Lower lobe of right lung (tissue), 2 donors: ENCODE measurements at regions not wholly inside any gene's neighbourhood (a gene's known extent, or its start where the extent isn't known, plus 50 kb on each side); places are given as distances from the start of the nearest gene placed in this dataset.
A peak's percentile ranks its signal among the peaks of the same experiment; 100 is the strongest.

Experiments used
- ATAC-seq, 2 donors: fragments of 200-7000 bp; cut with Tn5 transposase; one replicate each; pipeline ENCODE4 v1.9.1; 2020 to 2022; ENCODE audit warnings: mild to moderate bottlenecking in 2 of 2, moderate library complexity in 2 of 2
- DNase-seq: peaks from one replicate; pipeline ENCODE4 v3.0.0-alpha.2; 2020
- H3K27ac ChIP-seq: fragments of 200-600 bp; one replicate; pipeline ENCODE4 v1.8.0; 2022
- H3K27me3 ChIP-seq: fragments of 200-600 bp; one replicate; pipeline ENCODE4 v1.8.0; 2022; ENCODE audit warnings: low read depth
- H3K36me3 ChIP-seq: fragments of 200-600 bp; one replicate; pipeline ENCODE4 v1.8.0; 2022; ENCODE audit warnings: mild to moderate bottlenecking
- H3K4me1 ChIP-seq: fragments of 200-600 bp; one replicate; pipeline ENCODE4 v1.8.0; 2022
- H3K4me3 ChIP-seq: fragments of 200-600 bp; one replicate; pipeline ENCODE4 v1.8.0; 2022; ENCODE audit warnings: mild to moderate bottlenecking
- H3K9me3 ChIP-seq: fragments of 200-600 bp; one replicate; pipeline ENCODE4 v1.8.0; 2022
- CTCF ChIP-seq: fragments of 200-600 bp; IDR thresholded peaks from one replicate; pipeline ENCODE4 v1.8.0; 2022; ENCODE audit warnings: antibody characterized with exemption, mild to moderate bottlenecking
- intact Hi-C: fragments of 100-400 bp; cut with DNase I; formaldehyde crosslinking; loops from one replicate; pipeline ENCODE4 v1.11.0; 2022
- donor health status: DM: no; HTN: yes; CAD: no; lungs with severe emphysema.

- intact Hi-C loops, result no loop called here
These were observed 239.8 kb downstream of the HAUS1 start for GRCh38 chr18:46343931-46344372.

GRCh38 chr18:46344416-46345180 is 240.4 kb downstream of the HAUS1 start:
- Histone ChIP-seq H3K4me3 (no peak overlapping the region), H3K27ac (peak overlapping the region; percentile 27), H3K4me1 (peaks cover 16% of the 10 kb centered on the region), H3K27me3 (no peaks in the 10 kb centered on the region), H3K9me3 (no peaks in the 10 kb centered on the region), H3K36me3 (no peaks in the 10 kb centered on the region)
- TF ChIP-seq CTCF, result no peak
- intact Hi-C loops, result no loop called here
- ATAC-seq (no peak), DNase-seq (no peak)

More at GRCh38 chr18:46343931-46344372, 239.8 kb downstream of the HAUS1 start:
- Histone ChIP-seq H3K4me3 (peak overlapping the region; percentile 2), H3K4me1 (peaks cover 17% of the 10 kb centered on the region), H3K9me3 (no peaks in the 10 kb centered on the region), H3K27me3 (no peaks in the 10 kb centered on the region), H3K36me3 (no peaks in the 10 kb centered on the region), H3K27ac (peak overlapping the region; percentile 27)
- ATAC-seq (peak; percentile 65 to 68), DNase-seq (peak; percentile 61)
- TF ChIP-seq CTCF, result peak; percentile 10

- H3K27me3 ChIP-seq, result no peaks in the 10 kb centered on the region
- no peak for TF ChIP-seq CTCF
- intact Hi-C loops, result no loop called here
- H3K4me1 ChIP-seq, result peaks cover 16% of the 10 kb centered on the region
- H3K36me3 ChIP-seq, result no peaks in the 10 kb centered on the region
- no peak for ATAC-seq
- no peaks in the 10 kb centered on the region for H3K9me3 ChIP-seq
- no peak overlapping the region for H3K4me3 ChIP-seq
- DNase-seq, result no peak
- no peak overlapping the region for H3K27ac ChIP-seq
These were observed 240.9 kb downstream of the HAUS1 start for GRCh38 chr18:46345181-46345465.

- DNase-seq, result no peak
- no peak for TF ChIP-seq CTCF
- intact Hi-C loops, result no loop called here
- no peaks in the 10 kb centered on the region for H3K36me3 ChIP-seq
- no peak for ATAC-seq
- no peak overlapping the region for H3K27ac ChIP-seq
- no peaks in the 10 kb centered on the region for H3K9me3 ChIP-seq
- no peak overlapping the region for H3K4me3 ChIP-seq
- no peaks in the 10 kb centered on the region for H3K27me3 ChIP-seq
- peaks cover 16% of the 10 kb centered on the region for H3K4me1 ChIP-seq
These were observed 242.0 kb downstream of the HAUS1 start for GRCh38 chr18:46346213-46346612.

GRCh38 chr18:46346896-46347630 is 242.9 kb downstream of the HAUS1 start:
- intact Hi-C loops, result no loop called here
- Histone ChIP-seq H3K4me3 (no peak overlapping the region), H3K9me3 (no peaks in the 10 kb centered on the region), H3K36me3 (no peaks in the 10 kb centered on the region), H3K27ac (no peak overlapping the region), H3K4me1 (peaks cover 16% of the 10 kb centered on the region), H3K27me3 (no peaks in the 10 kb centered on the region)
- ATAC-seq, result no peak
- DNase-seq, result no peak
- TF ChIP-seq CTCF, result no peak
